Sigmoid colon (tissue), 4 donors: ENCODE measurements at regions not wholly inside any gene's neighbourhood (a gene's known extent, or its start where the extent isn't known, plus 50 kb on each side); places are given as distances from the start of the nearest gene placed in this dataset.

Source experiments
- EP300 ChIP-seq, 4 donors: sonication (generic); formaldehyde crosslinking; IDR thresholded peaks; one replicate each; pipeline ENCODE4 v1.6.1; 2017; ENCODE audit warnings: antibody characterized with exemption in 4 of 4
- POLR2A ChIP-seq, 2 donors: fragments of 450-650 bp; IDR thresholded peaks; one replicate each; pipeline ENCODE4 v1.6.1; 2016; ENCODE audit warnings: antibody characterized with exemption in 2 of 2, mild to moderate bottlenecking in 2 of 2, moderate library complexity in 2 of 2
- TF ChIP-seq, protein P1 (sequence below), 4 experiments: fragments of 450-650 bp in 3 of 4; fragments of 200-600 bp in 1 of 4; IDR thresholded peaks; one replicate each; pipeline ENCODE4 v1.5.1; 2016 to 2019; ENCODE audit warnings: antibody characterized with exemption in 4 of 4, mild to moderate bottlenecking in 3 of 4, moderate library complexity in 2 of 4

DNA sequence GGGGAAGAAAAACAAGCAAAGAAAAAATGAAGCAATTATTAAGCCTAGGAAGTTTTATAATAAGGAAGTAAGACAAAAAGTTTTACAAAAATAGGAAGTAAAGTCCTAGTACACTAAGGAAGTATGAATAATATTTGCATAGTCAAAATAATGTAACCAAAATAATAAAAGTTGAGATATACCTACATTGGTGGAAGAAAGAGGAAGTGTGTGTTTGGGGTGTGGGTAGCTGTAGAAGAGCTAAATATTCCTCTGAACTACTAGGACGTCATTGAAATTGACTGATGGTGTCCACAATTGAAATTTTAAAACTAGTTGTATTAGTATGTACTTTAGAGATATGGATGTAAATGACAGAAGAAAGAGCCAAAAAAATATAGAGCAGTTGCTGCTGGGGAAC lies 228.4 kb upstream of the OTX2 start:
- TF ChIP-seq, protein P1, sequence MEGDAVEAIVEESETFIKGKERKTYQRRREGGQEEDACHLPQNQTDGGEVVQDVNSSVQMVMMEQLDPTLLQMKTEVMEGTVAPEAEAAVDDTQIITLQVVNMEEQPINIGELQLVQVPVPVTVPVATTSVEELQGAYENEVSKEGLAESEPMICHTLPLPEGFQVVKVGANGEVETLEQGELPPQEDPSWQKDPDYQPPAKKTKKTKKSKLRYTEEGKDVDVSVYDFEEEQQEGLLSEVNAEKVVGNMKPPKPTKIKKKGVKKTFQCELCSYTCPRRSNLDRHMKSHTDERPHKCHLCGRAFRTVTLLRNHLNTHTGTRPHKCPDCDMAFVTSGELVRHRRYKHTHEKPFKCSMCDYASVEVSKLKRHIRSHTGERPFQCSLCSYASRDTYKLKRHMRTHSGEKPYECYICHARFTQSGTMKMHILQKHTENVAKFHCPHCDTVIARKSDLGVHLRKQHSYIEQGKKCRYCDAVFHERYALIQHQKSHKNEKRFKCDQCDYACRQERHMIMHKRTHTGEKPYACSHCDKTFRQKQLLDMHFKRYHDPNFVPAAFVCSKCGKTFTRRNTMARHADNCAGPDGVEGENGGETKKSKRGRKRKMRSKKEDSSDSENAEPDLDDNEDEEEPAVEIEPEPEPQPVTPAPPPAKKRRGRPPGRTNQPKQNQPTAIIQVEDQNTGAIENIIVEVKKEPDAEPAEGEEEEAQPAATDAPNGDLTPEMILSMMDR (IDR thresholded peaks at IDR 0.05), result no peak
- TF ChIP-seq EP300 (IDR thresholded peaks at IDR 0.05) (no peak), POLR2A (IDR thresholded peaks at IDR 0.05) (no peak)
